ENCODE measurements at regions not wholly inside any gene's neighbourhood (a gene's known extent, or its start where the extent isn't known, plus 50 kb on each side); places are given as distances from the start of the nearest gene placed in this dataset.
A peak's percentile ranks its signal among the peaks of the same experiment; 100 is the strongest.

GRCh38 chr3:104868291-104868690 is 498.4 kb upstream of the ALCAM start:
- DNase-seq (ENCODE audit: low read depth), result no peak
- H3K4me3 ChIP-seq (ENCODE audit: low read depth, low read length), result no peak overlapping the region
- no peak for TF ChIP-seq CTCF (IDR thresholded peaks at IDR 0.05; ENCODE audit: insufficient read depth, low read depth, low read length, missing control alignments)

- no peak overlapping the region for H3K4me3 ChIP-seq (ENCODE audit: low read depth, low read length)
- no peak for DNase-seq (ENCODE audit: low read depth)
- TF ChIP-seq CTCF (IDR thresholded peaks at IDR 0.05; ENCODE audit: insufficient read depth, low read depth, low read length, missing control alignments), result no peak
Observed at GRCh38 chr3:104870276-104870675, 496.4 kb upstream of the ALCAM start.

- DNase-seq (ENCODE audit: low read depth), result no peak
- no peak for TF ChIP-seq CTCF (IDR thresholded peaks at IDR 0.05; ENCODE audit: insufficient read depth, low read depth, low read length, missing control alignments)
- H3K4me3 ChIP-seq (ENCODE audit: low read depth, low read length), result no peak overlapping the region
Observed at GRCh38 chr3:104873331-104873730, 493.4 kb upstream of the ALCAM start.

GRCh38 chr3:104878395-104878794 is 488.3 kb upstream of the ALCAM start:
- H3K4me3 ChIP-seq (ENCODE audit: low read depth, low read length), result no peak overlapping the region
- no peak for DNase-seq (ENCODE audit: low read depth)
- TF ChIP-seq CTCF (IDR thresholded peaks at IDR 0.05; ENCODE audit: insufficient read depth, low read depth, low read length, missing control alignments), result no peak

- H3K4me3 ChIP-seq (ENCODE audit: low read depth, low read length), result no peak overlapping the region
- no peak for DNase-seq (ENCODE audit: low read depth)
- TF ChIP-seq CTCF (IDR thresholded peaks at IDR 0.05; ENCODE audit: insufficient read depth, low read depth, low read length, missing control alignments), result no peak
Observed at GRCh38 chr3:104879919-104880318, 486.8 kb upstream of the ALCAM start.

- peak; percentile 18 for DNase-seq (ENCODE audit: low read depth)
- no peak for TF ChIP-seq CTCF (IDR thresholded peaks at IDR 0.05; ENCODE audit: insufficient read depth, low read depth, low read length, missing control alignments)
Observed at GRCh38 chr3:104885214-104885814, 481.4 kb upstream of the ALCAM start.

More at GRCh38 chr3:104885214-104885814, 481.4 kb upstream of the ALCAM start:
- H3K4me3 ChIP-seq (ENCODE audit: low read depth, low read length), result no peak overlapping the region
